ENCODE measurements at regions not wholly inside any gene's neighbourhood (a gene's known extent, or its start where the extent isn't known, plus 50 kb on each side); places are given as distances from the start of the nearest gene placed in this dataset.

- TF ChIP-seq EZH2 (IDR thresholded peaks at IDR 0.05; ENCODE audit: low read length, missing control alignments): no peak
- no peak for TF ChIP-seq CTCF (conservative IDR thresholded peaks at IDR 0.05 in 1 of 2, IDR thresholded peaks at IDR 0.05 in 1 of 2; ENCODE audit: low read depth in 1 of 2, low read length in 2 of 2)
- no peaks in the 10 kb centered on the region for H3K36me3 ChIP-seq (ENCODE audit: control insufficient read depth, insufficient read depth, low read length)
Measured at GRCh38 chr5:27466959-27467358, 428.6 kb upstream of the CDH9 start.

GRCh38 chr5:27465140-27465539, 426.8 kb upstream of the CDH9 start:
- Histone ChIP-seq H3K36me3 (ENCODE audit: control insufficient read depth, insufficient read depth, low read length) (no peaks in the 10 kb centered on the region), H3K9me3 (ENCODE audit: control insufficient read depth, insufficient read depth, low read depth, low read length) (no peaks in the 10 kb centered on the region), H2AFZ (ENCODE audit: low read length) (no peak overlapping the region), H3K4me1 (ENCODE audit: control insufficient read depth, extremely low read depth, insufficient read depth, low read length) (no peaks in the 10 kb centered on the region), H3K27ac (ENCODE audit: insufficient read depth, low read length) (no peak overlapping the region), H3K4me3 (replicated peaks in 1 of 4; ENCODE audit: control extremely low read depth in 1 of 4, insufficient read depth in 1 of 4, low read depth in 3 of 4, low read length in 4 of 4) (no peak overlapping the region), H4K20me1 (ENCODE audit: control insufficient read depth, extremely low read depth, insufficient read depth, low read length) (no peaks in the 10 kb centered on the region), H3K4me2 (ENCODE audit: extremely low read depth, insufficient read depth, low read length) (no peak overlapping the region), H3K27me3 (ENCODE audit: control insufficient read depth, insufficient read depth, low read length) (no peaks in the 10 kb centered on the region), H3K9ac (ENCODE audit: insufficient read depth, low read length) (no peak overlapping the region), H3K79me2 (ENCODE audit: control insufficient read depth, insufficient read depth, low read length) (no peaks in the 10 kb centered on the region)
- DNase-seq (ENCODE audit: low read depth in 2 of 2): no peak
- TF ChIP-seq CTCF (conservative IDR thresholded peaks at IDR 0.05 in 1 of 2, IDR thresholded peaks at IDR 0.05 in 1 of 2; ENCODE audit: low read depth in 1 of 2, low read length in 2 of 2): no peak
- no peak for TF ChIP-seq EZH2 (IDR thresholded peaks at IDR 0.05; ENCODE audit: low read length, missing control alignments)

More at GRCh38 chr5:27466959-27467358, 428.6 kb upstream of the CDH9 start:
- H2AFZ ChIP-seq (ENCODE audit: low read length): no peak overlapping the region
- H3K9me3 ChIP-seq (ENCODE audit: control insufficient read depth, insufficient read depth, low read depth, low read length): no peaks in the 10 kb centered on the region
- H4K20me1 ChIP-seq (ENCODE audit: control insufficient read depth, extremely low read depth, insufficient read depth, low read length): no peaks in the 10 kb centered on the region
- DNase-seq (ENCODE audit: low read depth in 2 of 2): no peak
- no peaks in the 10 kb centered on the region for H3K79me2 ChIP-seq (ENCODE audit: control insufficient read depth, insufficient read depth, low read length)
- H3K27ac ChIP-seq (ENCODE audit: insufficient read depth, low read length): no peak overlapping the region
- H3K4me3 ChIP-seq (replicated peaks in 1 of 4; ENCODE audit: control extremely low read depth in 1 of 4, insufficient read depth in 1 of 4, low read depth in 3 of 4, low read length in 4 of 4): no peak overlapping the region
- H3K9ac ChIP-seq (ENCODE audit: insufficient read depth, low read length): no peak overlapping the region
- no peak overlapping the region for H3K4me2 ChIP-seq (ENCODE audit: extremely low read depth, insufficient read depth, low read length)
- H3K4me1 ChIP-seq (ENCODE audit: control insufficient read depth, extremely low read depth, insufficient read depth, low read length): no peaks in the 10 kb centered on the region
- H3K27me3 ChIP-seq (ENCODE audit: control insufficient read depth, insufficient read depth, low read length): no peaks in the 10 kb centered on the region

DNA sequence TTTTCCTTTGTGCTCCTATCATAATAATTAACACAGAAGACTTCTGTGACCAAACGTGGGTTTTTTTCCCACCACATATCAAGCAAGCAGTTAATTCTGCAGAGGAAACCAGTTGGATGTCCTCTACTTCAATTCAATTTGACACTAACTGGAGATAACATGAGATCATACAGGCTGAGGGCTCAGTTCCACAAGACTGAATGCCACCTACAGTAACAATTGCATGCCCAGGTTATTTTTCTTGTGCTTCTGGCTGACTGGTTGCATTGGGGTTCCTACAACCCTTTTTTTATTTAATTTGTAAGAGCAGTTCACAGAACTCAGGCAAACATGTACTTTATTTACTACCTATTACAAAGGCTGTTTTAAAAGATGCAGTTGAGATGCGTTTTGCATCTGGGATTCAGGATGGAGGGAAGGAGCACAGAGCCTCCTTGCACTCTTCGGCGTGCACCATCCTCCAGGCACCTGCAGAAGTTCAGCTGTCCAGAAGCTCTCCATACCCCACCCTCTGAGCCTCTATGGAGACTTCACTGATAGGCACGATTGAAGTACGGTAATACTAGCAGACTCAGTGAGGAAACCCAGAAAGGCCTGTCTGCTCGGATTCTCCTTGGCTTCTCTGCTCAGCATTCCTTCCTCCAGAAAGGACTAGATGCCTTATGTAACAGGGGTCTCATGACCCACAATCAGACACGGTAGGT, 425.2 kb upstream of the CDH9 start:
- TF ChIP-seq CTCF (conservative IDR thresholded peaks at IDR 0.05 in 1 of 2, IDR thresholded peaks at IDR 0.05 in 1 of 2; ENCODE audit: low read depth in 1 of 2, low read length in 2 of 2) (no peak), EZH2 (IDR thresholded peaks at IDR 0.05; ENCODE audit: low read length, missing control alignments) (no peak)
- no peaks in the 10 kb centered on the region for H3K27me3 ChIP-seq (ENCODE audit: control insufficient read depth, insufficient read depth, low read length)
- no peak overlapping the region for H3K9ac ChIP-seq (ENCODE audit: insufficient read depth, low read length)
- no peak overlapping the region for H3K4me2 ChIP-seq (ENCODE audit: extremely low read depth, insufficient read depth, low read length)
- no peak overlapping the region for H3K27ac ChIP-seq (ENCODE audit: insufficient read depth, low read length)
- H3K36me3 ChIP-seq (ENCODE audit: control insufficient read depth, insufficient read depth, low read length): no peaks in the 10 kb centered on the region
- H3K79me2 ChIP-seq (ENCODE audit: control insufficient read depth, insufficient read depth, low read length): no peaks in the 10 kb centered on the region
- H4K20me1 ChIP-seq (ENCODE audit: control insufficient read depth, extremely low read depth, insufficient read depth, low read length): no peaks in the 10 kb centered on the region
- no peak overlapping the region for H2AFZ ChIP-seq (ENCODE audit: low read length)
- H3K9me3 ChIP-seq (ENCODE audit: control insufficient read depth, insufficient read depth, low read depth, low read length): no peaks in the 10 kb centered on the region
- no peak for DNase-seq (ENCODE audit: low read depth in 2 of 2)
- no peaks in the 10 kb centered on the region for H3K4me1 ChIP-seq (ENCODE audit: control insufficient read depth, extremely low read depth, insufficient read depth, low read length)
- H3K4me3 ChIP-seq (replicated peaks in 1 of 4; ENCODE audit: control extremely low read depth in 1 of 4, insufficient read depth in 1 of 4, low read depth in 3 of 4, low read length in 4 of 4): no peak overlapping the region

Data from fibroblast of lung (primary cell).